Inflammatory macrophage (primary cell): ENCODE measurements at regions not wholly inside any gene's neighbourhood (a gene's known extent, or its start where the extent isn't known, plus 50 kb on each side); places are given as distances from the start of the nearest gene placed in this dataset.

Experiments
- DNase-seq, 2 donors: peaks; one replicate each; pipeline ENCODE4 v3.0.0-alpha.2; 2020 to 2022

DNA sequence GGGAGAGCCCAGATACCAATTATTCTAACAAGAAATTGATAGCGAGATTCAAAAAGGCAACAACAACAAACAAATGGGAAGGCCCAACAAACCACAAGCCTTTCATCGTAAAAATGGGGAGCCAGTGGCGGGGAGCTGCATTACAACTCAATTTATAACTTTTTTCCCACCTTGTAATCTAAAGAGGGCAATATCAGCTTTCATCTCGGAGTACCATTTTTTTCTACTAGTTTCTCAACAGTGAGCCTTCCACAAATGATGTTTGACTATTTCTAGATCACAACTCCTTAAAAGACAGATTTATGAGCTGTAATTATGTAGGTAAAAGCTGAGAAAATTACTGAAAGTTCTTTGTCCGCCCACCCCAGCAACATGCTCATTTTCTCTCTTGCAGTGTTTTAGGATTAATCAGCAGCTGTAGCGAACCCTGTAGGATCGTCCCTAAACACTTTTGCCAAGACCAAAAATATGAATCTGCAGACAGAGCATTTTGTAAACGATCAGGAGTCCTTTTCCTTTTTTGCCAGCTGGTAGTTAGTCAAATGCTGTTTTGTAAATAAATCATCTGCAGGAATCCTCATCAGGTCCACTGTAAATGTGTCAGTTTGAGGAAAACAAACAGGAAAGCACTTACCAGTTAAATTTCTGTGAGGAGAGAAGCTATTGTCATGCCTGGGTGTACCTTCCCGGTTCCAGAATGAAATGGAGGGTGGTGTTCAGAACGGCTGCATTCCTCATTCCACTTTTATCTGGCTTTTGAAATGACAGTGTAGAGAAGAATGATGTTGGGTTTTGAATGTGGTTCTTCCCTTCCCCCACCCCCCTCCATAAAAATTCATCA is 53.2 kb downstream of the EEF1B2 start:
- no peak for DNase-seq

DNA sequence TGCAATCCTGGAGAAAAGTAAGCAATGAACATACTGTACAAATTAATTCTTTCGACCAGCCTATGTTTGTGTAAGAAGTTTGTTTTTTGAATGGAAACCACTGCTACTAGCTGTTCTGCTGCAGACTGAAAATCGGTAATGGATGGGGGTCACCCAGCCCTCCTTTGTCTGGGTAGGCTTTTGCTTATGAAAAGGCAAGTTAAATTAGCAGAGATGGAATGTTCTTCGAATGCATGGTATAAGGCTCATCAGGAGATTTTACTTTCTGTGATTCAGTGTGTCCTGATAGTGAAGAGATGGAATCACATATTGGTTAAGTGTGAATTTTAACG is 53.8 kb downstream of the EEF1B2 start:
- DNase-seq, result no peak

DNA sequence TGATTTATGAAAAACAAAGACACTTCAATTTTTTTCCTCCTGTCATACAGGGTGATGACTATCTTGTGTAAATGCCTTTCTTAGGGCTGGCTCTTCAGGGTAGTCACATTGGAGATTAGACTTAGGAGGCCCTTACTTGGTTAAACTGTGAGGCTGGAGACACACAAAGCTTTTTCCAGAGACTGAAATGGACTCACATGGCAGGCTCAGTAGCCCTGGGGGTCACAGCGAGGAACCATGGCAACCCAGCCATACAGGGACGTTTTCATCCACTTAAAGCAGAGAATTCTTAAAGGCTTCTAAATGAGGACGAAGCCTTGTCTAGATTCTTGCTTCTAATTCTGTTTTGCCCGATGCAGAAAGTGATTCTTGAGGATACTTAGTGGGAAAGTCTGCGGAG is 57.3 kb upstream of the ZDBF2 start:
- no peak for DNase-seq

DNA sequence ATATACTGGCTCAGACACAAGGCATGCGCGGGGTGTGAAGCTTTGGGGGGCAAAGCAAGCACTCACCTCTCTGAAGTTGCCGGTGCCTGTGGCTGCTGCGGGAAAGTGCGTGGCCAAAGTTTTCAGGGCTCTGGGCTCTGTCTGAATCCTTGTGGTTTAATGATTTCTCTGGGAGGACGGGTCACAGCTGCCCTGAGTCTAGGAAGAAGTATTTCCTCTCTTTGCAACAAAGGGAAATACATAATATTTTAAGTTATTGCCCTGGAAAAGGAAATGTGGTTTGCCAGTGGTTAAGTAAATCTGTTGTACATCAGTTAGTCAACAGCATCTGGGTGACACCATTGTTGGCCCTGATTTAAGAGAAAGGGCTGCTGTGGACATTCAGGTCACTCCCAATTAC is 56.7 kb upstream of the ZDBF2 start:
- DNase-seq, result peak in 1 of 2 donors; percentile 31

DNA sequence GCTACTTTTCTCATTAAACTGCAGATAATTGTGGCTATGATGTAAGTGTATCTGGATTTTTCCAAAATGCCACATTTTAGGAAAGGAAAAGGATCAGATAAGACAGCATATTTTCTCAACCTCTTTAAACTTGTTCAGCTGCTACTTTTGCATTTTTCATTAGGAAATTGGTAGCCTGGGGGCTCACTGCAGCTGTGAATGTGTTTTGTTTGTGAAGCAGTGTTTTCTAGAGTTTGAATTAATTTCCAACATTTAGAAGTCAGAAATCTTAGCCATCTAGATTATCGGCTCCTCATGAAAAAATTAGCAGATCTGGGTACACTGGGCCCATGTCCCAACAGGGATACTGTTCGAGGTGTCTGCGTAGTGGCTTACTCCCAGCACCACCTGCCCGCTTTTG is 56.3 kb upstream of the ZDBF2 start:
- DNase-seq, result no peak

DNA sequence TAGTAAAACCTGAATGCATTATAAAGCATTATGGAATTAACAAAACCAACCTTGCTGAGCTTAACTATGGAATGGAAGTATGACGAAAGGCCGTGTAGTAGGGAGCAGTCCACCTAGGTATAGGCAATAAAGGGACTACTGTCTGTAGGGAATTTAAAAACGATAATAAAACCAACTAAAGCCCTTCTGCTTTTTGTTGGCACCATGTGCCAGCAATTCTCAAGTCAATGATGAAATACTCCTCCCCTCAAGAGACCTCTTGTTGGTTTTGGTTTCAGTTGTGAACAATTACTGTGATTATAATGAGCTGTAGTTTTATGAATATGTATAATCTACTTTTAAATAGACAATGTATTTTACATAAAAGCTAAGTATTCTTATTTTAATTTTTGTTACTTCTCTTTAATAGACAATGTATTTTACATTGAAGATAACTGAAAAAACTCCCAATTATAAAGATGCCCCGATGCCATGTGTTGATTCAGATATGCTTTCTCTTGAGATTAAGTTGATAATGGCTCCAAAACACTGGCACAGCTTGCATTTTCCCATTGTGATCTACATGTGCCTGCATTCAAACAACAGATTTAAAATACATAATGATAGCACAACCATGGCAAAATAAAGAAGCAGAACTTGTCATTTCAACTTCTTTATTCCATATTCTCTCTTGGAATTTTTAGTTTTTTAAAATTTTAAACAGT is 55.5 kb upstream of the ZDBF2 start:
- DNase-seq, result peak; percentile 23 to 38

DNA sequence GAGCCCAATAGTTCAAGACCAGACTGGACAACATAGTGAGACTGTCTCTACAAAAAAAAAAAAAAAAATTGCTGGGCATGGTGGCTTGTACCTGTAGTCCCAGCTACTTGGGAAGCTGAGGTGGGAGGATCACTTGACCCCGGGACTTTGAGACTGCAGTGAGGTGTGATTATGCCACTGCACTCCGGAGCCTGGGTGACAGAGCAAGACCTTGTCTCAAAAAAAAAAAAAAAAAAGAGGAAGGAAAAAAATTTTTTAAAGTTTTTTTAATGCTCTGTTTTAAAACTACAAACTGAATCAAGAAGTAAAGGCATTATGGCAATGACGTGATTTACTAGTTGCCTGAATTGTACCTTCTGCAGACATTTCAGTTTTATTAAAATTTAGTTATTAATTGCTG is 54.5 kb upstream of the ZDBF2 start:
- DNase-seq, result peak in 1 of 2 donors; percentile 21

DNA sequence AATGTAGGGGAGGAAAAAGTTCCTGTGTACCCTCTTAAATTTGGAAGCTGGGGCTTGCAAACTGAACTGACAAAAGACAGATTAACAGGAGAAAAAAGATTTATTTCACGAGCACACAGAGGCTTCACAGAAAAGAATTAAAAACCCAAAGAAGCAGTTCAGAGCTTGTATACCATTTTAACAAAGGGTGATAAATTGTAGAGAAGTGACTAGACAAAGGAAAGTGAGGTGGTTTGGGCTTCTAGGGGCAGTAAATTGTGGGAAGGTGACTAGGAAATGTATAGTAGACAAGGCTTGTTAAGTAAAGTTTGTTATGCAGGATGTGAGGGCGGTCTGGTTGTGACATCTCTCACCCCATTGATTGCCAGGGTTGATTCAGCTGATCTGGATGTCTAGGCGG is 53.5 kb upstream of the ZDBF2 start:
- no peak for DNase-seq
